Endodermal cell (in vitro differentiated cells): ENCODE measurements at regions not wholly inside any gene's neighbourhood (a gene's known extent, or its start where the extent isn't known, plus 50 kb on each side); places are given as distances from the start of the nearest gene placed in this dataset.

Experiments
- DNase-seq: peaks from one replicate; pipeline ENCODE4 v3.0.0-alpha.2; 2017
- H3K27ac ChIP-seq: 2 replicates; pipeline ENCODE4 v1.5.1; 2013; ENCODE audit warnings: mild to moderate bottlenecking, low read depth, low read length, moderate library complexity
- H3K27me3 ChIP-seq: 2 replicates; pipeline ENCODE4 v1.6.1; 2013; ENCODE audit warnings: mild to moderate bottlenecking, low read length, moderate library complexity; ENCODE audit not compliant: insufficient read depth, control insufficient read depth, poor library complexity, severe bottlenecking
- H3K36me3 ChIP-seq: 2 replicates; pipeline ENCODE4 v1.7.0; 2013; ENCODE audit warnings: mild to moderate bottlenecking, low read length, moderate library complexity; ENCODE audit not compliant: control insufficient read depth, insufficient read depth
- H3K4me1 ChIP-seq: one replicate; pipeline ENCODE4 v1.7.0; 2013; ENCODE audit warnings: low read length; ENCODE audit not compliant: control insufficient read depth, insufficient read depth
- H3K4me3 ChIP-seq: 2 replicates; pipeline ENCODE4 v1.5.1; 2013; ENCODE audit warnings: mild to moderate bottlenecking, low read length, moderate library complexity
- H3K9ac ChIP-seq: 2 replicates; pipeline ENCODE4 v1.6.1; 2013; ENCODE audit warnings: mild to moderate bottlenecking, low read length, moderate library complexity; ENCODE audit not compliant: poor library complexity, severe bottlenecking; ENCODE audit errors: extremely low read depth
- H3K9me3 ChIP-seq: 2 replicates; pipeline ENCODE4 v1.6.1; 2013; ENCODE audit warnings: mild to moderate bottlenecking, low read length, moderate library complexity; ENCODE audit not compliant: control insufficient read depth
- H3K27ac Mint-ChIP-seq: 2 replicates; pipeline ENCODE4 v1.8.0; 2020; ENCODE audit warnings: mixed read lengths
- H3K27me3 Mint-ChIP-seq: 2 replicates; pipeline ENCODE4 v1.8.0; 2021; ENCODE audit warnings: mild to moderate bottlenecking, mixed read lengths; ENCODE audit not compliant: insufficient read depth
- H3K36me3 Mint-ChIP-seq: 2 replicates; pipeline ENCODE4 v1.8.0; 2020; ENCODE audit warnings: low read depth, mixed read lengths
- H3K4me1 Mint-ChIP-seq: 2 replicates; pipeline ENCODE4 v1.8.0; 2020; ENCODE audit warnings: mixed read lengths
- H3K4me3 Mint-ChIP-seq: 2 replicates; pipeline ENCODE4 v1.8.0; 2020; ENCODE audit warnings: mild to moderate bottlenecking, moderate library complexity, mixed read lengths
- H3K9me3 Mint-ChIP-seq: 2 replicates; pipeline ENCODE4 v1.8.0; 2020; ENCODE audit warnings: mild to moderate bottlenecking, mixed read lengths
- WGBS, 2 experiments: methylation state at CpG; one replicate each; pipeline versions ENCODE4 v1.1.5 to v1.1.7; 2013; ENCODE audit warnings: missing lambda C conversion rate in 2 of 2, mixed read lengths in 1 of 2; ENCODE audit not compliant: insufficient coverage in 1 of 2, insufficient read length in 1 of 2; 5-methylcytosine and 5-hydroxymethylcytosine counted together
- TF ChIP-seq, protein P1 (sequence below): fragments of 200-600 bp; sonication (generic); conservative IDR thresholded peaks from 2 replicates; pipeline ENCODE4 v1.5.0; 2021; ENCODE audit warnings: antibody characterized with exemption, mild to moderate bottlenecking

DNA sequence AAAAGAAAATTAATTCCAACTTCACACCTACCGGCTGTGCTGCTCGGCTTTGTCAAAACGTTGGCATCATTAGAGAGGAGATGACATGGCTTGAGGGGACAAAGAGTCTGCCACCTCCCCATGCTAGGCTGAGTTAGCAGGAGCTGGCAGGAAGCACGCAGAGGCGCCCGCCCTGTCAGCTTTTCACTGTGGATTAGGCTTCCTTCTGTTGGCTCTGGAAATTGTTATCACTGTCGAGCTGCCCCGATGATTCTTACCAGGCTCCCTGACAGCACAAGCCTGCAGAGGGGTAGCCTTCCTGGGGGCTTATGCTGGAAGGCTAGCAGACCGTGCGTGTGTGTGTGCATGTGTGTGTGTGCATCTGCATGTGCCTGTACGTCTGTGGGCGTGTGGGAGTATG is 490.9 kb upstream of the TBX3 start:
- DNase-seq = peak; percentile 70
- H3K36me3 Mint-ChIP-seq = no peaks in the 10 kb centered on the region

DNA sequence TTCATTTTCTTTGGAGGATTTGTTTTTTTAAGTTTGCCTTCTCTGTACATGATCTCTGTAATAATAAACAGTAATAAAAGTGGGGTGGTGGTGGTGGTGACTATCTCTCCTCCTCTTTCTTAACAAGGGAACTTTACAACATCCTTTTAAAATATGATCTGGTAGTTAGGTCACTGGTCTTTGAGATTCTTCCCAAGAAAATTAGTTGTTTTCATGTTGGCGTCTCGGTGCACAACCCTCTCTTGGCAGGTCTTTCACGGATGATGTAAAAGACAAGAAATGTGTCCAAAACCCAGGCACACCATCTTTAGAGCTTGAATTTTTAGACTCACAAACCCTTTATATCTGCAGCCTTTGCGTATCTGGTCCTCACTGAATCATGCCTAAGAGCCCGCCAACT is 488.5 kb upstream of the TBX3 start:
- H3K4me1 ChIP-seq = peaks cover 4% of the 10 kb centered on the region
- H3K9me3 Mint-ChIP-seq = no peaks in the 10 kb centered on the region
- no peak overlapping the region for H3K27ac Mint-ChIP-seq
- WGBS, 2 experiments = 92 to 94% methylated on average over 4 to 5 of the region's 5 CpGs
- H3K27me3 ChIP-seq = peaks cover 29% of the 10 kb centered on the region
- H3K27ac ChIP-seq = no peak overlapping the region
- H3K4me3 ChIP-seq = no peak overlapping the region
- H3K4me3 Mint-ChIP-seq = no peak overlapping the region
- H3K4me1 Mint-ChIP-seq = peaks cover 11% of the 10 kb centered on the region
- H3K9ac ChIP-seq = no peak overlapping the region
- H3K9me3 ChIP-seq = no peaks in the 10 kb centered on the region
- TF ChIP-seq, protein P1, sequence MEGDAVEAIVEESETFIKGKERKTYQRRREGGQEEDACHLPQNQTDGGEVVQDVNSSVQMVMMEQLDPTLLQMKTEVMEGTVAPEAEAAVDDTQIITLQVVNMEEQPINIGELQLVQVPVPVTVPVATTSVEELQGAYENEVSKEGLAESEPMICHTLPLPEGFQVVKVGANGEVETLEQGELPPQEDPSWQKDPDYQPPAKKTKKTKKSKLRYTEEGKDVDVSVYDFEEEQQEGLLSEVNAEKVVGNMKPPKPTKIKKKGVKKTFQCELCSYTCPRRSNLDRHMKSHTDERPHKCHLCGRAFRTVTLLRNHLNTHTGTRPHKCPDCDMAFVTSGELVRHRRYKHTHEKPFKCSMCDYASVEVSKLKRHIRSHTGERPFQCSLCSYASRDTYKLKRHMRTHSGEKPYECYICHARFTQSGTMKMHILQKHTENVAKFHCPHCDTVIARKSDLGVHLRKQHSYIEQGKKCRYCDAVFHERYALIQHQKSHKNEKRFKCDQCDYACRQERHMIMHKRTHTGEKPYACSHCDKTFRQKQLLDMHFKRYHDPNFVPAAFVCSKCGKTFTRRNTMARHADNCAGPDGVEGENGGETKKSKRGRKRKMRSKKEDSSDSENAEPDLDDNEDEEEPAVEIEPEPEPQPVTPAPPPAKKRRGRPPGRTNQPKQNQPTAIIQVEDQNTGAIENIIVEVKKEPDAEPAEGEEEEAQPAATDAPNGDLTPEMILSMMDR = no peak
- peaks cover 52% of the 10 kb centered on the region for H3K27me3 Mint-ChIP-seq
- H3K36me3 ChIP-seq = no peaks in the 10 kb centered on the region
- DNase-seq = no peak
- no peaks in the 10 kb centered on the region for H3K36me3 Mint-ChIP-seq

More for the DNA sequence above, 490.9 kb upstream of the TBX3 start:
- Histone ChIP-seq H3K4me1 (peaks cover 4% of the 10 kb centered on the region), H3K27ac (no peak overlapping the region), H3K9ac (no peak overlapping the region), H3K4me3 (no peak overlapping the region), H3K36me3 (no peaks in the 10 kb centered on the region), H3K9me3 (no peaks in the 10 kb centered on the region), H3K27me3 (peaks cover 5% of the 10 kb centered on the region)
- Mint-ChIP-seq H3K27me3 (peaks cover 31% of the 10 kb centered on the region), H3K4me1 (peaks cover 9% of the 10 kb centered on the region), H3K4me3 (no peak overlapping the region), H3K9me3 (no peaks in the 10 kb centered on the region), H3K27ac (no peak overlapping the region)
- TF ChIP-seq, protein P1 = no peak
- WGBS, 2 experiments = 79% methylated on average over 6 to 12 of the region's 12 CpGs

DNA sequence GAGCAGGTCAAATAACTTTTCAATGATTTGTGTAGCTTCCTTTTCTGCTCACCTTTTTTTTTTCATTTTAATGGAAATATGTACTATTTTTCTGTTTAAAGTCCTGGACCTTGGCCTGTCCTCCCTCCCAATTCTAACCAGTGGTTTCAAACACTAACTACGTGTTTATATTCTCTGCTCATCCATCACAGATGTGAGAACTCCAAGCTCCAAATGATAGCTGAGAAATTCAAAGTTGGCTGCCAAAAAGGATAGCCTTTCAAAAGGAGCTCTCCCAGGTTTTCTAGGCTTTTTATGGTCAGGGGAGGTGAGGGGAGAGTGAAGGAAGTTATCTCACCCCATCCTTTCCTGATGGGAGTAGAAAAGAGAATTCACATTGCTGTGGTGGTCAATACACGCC is 486.0 kb upstream of the TBX3 start:
- Mint-ChIP-seq H3K27me3 (peaks cover 63% of the 10 kb centered on the region), H3K4me1 (peaks cover 21% of the 10 kb centered on the region), H3K36me3 (no peaks in the 10 kb centered on the region), H3K27ac (no peak overlapping the region), H3K9me3 (no peaks in the 10 kb centered on the region), H3K4me3 (no peak overlapping the region)
- Histone ChIP-seq H3K9me3 (no peaks in the 10 kb centered on the region), H3K4me1 (peaks cover 4% of the 10 kb centered on the region), H3K9ac (no peak overlapping the region), H3K36me3 (no peaks in the 10 kb centered on the region), H3K27me3 (peaks cover 31% of the 10 kb centered on the region), H3K4me3 (no peak overlapping the region), H3K27ac (no peak overlapping the region)
- TF ChIP-seq, protein P1 = no peak
- 91 to 100% methylated on average over 1 to 2 of the region's 2 CpGs for WGBS, 2 experiments
- DNase-seq = no peak
